ENCODE measurements at regions not wholly inside any gene's neighbourhood (a gene's known extent, or its start where the extent isn't known, plus 50 kb on each side); places are given as distances from the start of the nearest gene placed in this dataset.

GRCh38 chr4:141387299-141387698 lies 166.6 kb downstream of the ZNF330 start (continued):
- TF ChIP-seq ATF3 (IDR thresholded peaks at IDR 0.05; ENCODE audit: insufficient read depth, low read depth, low read length) (no peak), JUND (IDR thresholded peaks at IDR 0.05; ENCODE audit: low read length) (no peak), CHD2 (IDR thresholded peaks at IDR 0.05; ENCODE audit: low read length) (no peak), MAX (IDR thresholded peaks at IDR 0.05) (no peak), SP2 (IDR thresholded peaks at IDR 0.05; ENCODE audit: low read length) (no peak), PHF8 (conservative IDR thresholded peaks at IDR 0.05; ENCODE audit: low read depth, low read length) (no peak)

All from H1 (cell line).